Liver (tissue), 8 donors: ENCODE measurements at regions not wholly inside any gene's neighbourhood (a gene's known extent, or its start where the extent isn't known, plus 50 kb on each side); places are given as distances from the start of the nearest gene placed in this dataset.

Experiments
- DNase-seq: peaks from one replicate; pipeline ENCODE4 v3.0.0-alpha.2; 2017; ENCODE audit warnings: low spot score
- H3K27ac ChIP-seq, 2 donors: one replicate each; pipeline ENCODE4 v1.7.0; 2013; ENCODE audit warnings: inconsistent platforms in 2 of 2, low read length in 2 of 2, control low read depth in 1 of 2, low read depth in 1 of 2, mild to moderate bottlenecking in 1 of 2
- H3K27me3 ChIP-seq, 4 donors: one replicate each; pipeline versions ENCODE4 v1.6.1 to v1.7.0; 2013; ENCODE audit warnings: low read length in 3 of 4, inconsistent platforms in 1 of 4, mild to moderate bottlenecking in 1 of 4, moderate library complexity in 1 of 4; ENCODE audit not compliant: control insufficient read depth in 4 of 4, insufficient read depth in 4 of 4
- H3K36me3 ChIP-seq, 4 donors: one replicate each; pipeline versions ENCODE4 v1.6.1 to v1.7.0; 2013; ENCODE audit warnings: low read length in 3 of 4, mild to moderate bottlenecking in 3 of 4, low read depth in 1 of 4, moderate library complexity in 1 of 4; ENCODE audit not compliant: control insufficient read depth in 4 of 4, insufficient read depth in 3 of 4
- H3K4me1 ChIP-seq, 4 donors: one replicate each; pipeline versions ENCODE4 v1.6.1 to v1.7.0; 2013; ENCODE audit warnings: low read length in 3 of 4, mild to moderate bottlenecking in 3 of 4, moderate library complexity in 1 of 4; ENCODE audit not compliant: control insufficient read depth in 4 of 4, insufficient read depth in 4 of 4
- H3K4me3 ChIP-seq, 3 donors: one replicate each; pipeline versions ENCODE4 v1.6.1 to v1.7.0; 2013; ENCODE audit warnings: low read length in 3 of 3, control low read depth in 1 of 3, low read depth in 1 of 3, mild to moderate bottlenecking in 1 of 3
- H3K9ac ChIP-seq, 2 donors: one replicate each; pipeline ENCODE4 v1.7.0; 2013; ENCODE audit warnings: low read length in 2 of 2, mild to moderate bottlenecking in 2 of 2, moderate library complexity in 2 of 2, control low read depth in 1 of 2, low read depth in 1 of 2
- H3K9me3 ChIP-seq, 4 donors: one replicate each; pipeline versions ENCODE4 v1.6.1 to v1.7.0; 2013; ENCODE audit warnings: low read length in 3 of 4; ENCODE audit not compliant: control insufficient read depth in 4 of 4
- FOXA1 ChIP-seq: IDR thresholded peaks from 2 replicates; pipeline ENCODE4 v1.6.1; 2016; ENCODE audit warnings: antibody characterized with exemption
- FOXA2 ChIP-seq: IDR thresholded peaks from 2 replicates; pipeline ENCODE4 v1.6.1; 2016; ENCODE audit warnings: antibody characterized with exemption
- GABPA ChIP-seq, 2 donors: IDR thresholded peaks in 1 of 2; conservative IDR thresholded peaks in 1 of 2; 2 replicates each; pipeline ENCODE4 v1.6.1; 2016; ENCODE audit warnings: antibody characterized with exemption in 2 of 2, mild to moderate bottlenecking in 1 of 2, moderate library complexity in 1 of 2
- HNF4A ChIP-seq, 2 donors: conservative IDR thresholded peaks; 2 replicates each; pipeline ENCODE4 v1.6.1; 2016; ENCODE audit warnings: antibody characterized with exemption in 2 of 2, mild to moderate bottlenecking in 2 of 2
- HNF4G ChIP-seq: IDR thresholded peaks from 2 replicates; pipeline ENCODE4 v1.6.1; 2016; ENCODE audit warnings: antibody characterized with exemption
- JUND ChIP-seq, 2 donors: IDR thresholded peaks; 2 replicates each; pipeline ENCODE4 v1.6.1; 2016; ENCODE audit warnings: antibody characterized with exemption in 2 of 2
- NR2F2 ChIP-seq: IDR thresholded peaks from 2 replicates; pipeline ENCODE4 v1.6.1; 2016; ENCODE audit warnings: antibody characterized with exemption
- RAD21 ChIP-seq, 2 donors: IDR thresholded peaks; 2 replicates each; pipeline ENCODE4 v1.6.1; 2016; ENCODE audit warnings: antibody characterized with exemption in 2 of 2, mild to moderate bottlenecking in 2 of 2
- RXRA ChIP-seq, 2 donors: IDR thresholded peaks; 2 replicates each; pipeline ENCODE4 v1.6.1; 2017 to 2018; ENCODE audit warnings: antibody characterized with exemption in 2 of 2, mild to moderate bottlenecking in 1 of 2
- TAF1 ChIP-seq: conservative IDR thresholded peaks from 2 replicates; pipeline ENCODE4 v1.6.1; 2016; ENCODE audit warnings: antibody characterized with exemption, mild to moderate bottlenecking
- WGBS: extraction: QIAGEN DNeasy Blood & Tissue Kit; methylation state at CpG from one replicate; pipeline ENCODE4 v1.1.7; 2013; 5-methylcytosine and 5-hydroxymethylcytosine counted together
- TF ChIP-seq, protein P1 (sequence below): IDR thresholded peaks from 2 replicates; pipeline ENCODE4 v1.6.1; 2016; ENCODE audit warnings: antibody characterized with exemption
- TF ChIP-seq, protein P2 (sequence below): IDR thresholded peaks from 2 replicates; pipeline ENCODE4 v1.6.1; 2016; ENCODE audit warnings: antibody characterized with exemption
- TF ChIP-seq, protein P3 (sequence below): fragments of 150-350 bp; IDR thresholded peaks from 2 replicates; pipeline ENCODE4 v1.5.1; 2017; ENCODE audit warnings: improper control_type of control experiment, low read depth, low read length; ENCODE audit not compliant: missing input control
- TF ChIP-seq, protein P4 (sequence below): IDR thresholded peaks from 2 replicates; pipeline ENCODE4 v1.6.1; 2016; ENCODE audit warnings: antibody characterized with exemption
- donor health status: healthy.
- donor health status: healthy.
- donor health status: healthy.
- donor health status: healthy.
- donor health status: healthy.

DNA sequence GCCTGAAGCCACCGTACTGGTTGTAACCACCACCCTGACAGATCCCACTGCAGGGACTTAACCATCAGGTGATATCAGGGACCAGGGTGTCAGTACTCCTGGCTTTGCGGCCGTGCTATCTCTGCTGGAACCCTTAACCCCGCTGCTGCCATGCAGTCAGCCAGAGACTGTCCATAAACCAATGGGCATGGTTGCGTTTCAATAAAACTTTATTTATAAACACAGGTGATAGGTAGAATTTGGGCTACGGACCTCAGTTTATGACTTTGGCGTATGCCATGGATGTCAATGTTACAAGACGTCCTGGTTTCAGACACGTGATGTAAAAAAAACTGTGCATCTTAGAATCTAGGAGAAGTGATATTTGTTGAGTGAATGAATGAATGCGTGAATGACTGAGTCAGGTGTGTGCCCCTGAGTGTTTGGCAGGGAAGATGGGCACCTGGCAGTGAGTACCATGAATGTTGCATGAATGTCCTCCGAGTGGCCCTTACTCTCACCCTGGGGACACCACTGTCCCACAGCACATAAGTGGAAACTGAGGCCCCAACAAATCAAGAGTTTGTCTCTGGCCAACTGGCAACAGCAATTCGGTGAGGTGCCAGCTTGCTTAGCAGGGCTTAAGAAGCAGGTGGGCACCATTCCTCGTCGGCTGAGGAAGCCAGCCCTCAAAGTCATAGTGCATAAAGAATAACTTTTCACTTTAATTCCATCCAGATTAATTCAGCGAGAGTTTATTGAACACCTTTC lies 64.0 kb upstream of the APCDD1L start:
- Histone ChIP-seq H3K4me1 (no peaks in the 10 kb centered on the region), H3K9me3 (no peaks in the 10 kb centered on the region), H3K9ac (no peak overlapping the region), H3K27ac (no peak overlapping the region), H3K36me3 (no peaks in the 10 kb centered on the region), H3K27me3 (no peaks in the 10 kb centered on the region), H3K4me3 (no peak overlapping the region)
- TF ChIP-seq HNF4A (conservative IDR thresholded peaks at IDR 0.05) (no peak), FOXA2 (no peak), GABPA (IDR thresholded peaks at IDR 0.05 in 1 of 2, conservative IDR thresholded peaks at IDR 0.05 in 1 of 2) (no peak), RAD21 (IDR thresholded peaks at IDR 0.05) (no peak)
- WGBS = 83% methylated on average over 15 of the region's 15 CpGs
- DNase-seq = no peak

DNA sequence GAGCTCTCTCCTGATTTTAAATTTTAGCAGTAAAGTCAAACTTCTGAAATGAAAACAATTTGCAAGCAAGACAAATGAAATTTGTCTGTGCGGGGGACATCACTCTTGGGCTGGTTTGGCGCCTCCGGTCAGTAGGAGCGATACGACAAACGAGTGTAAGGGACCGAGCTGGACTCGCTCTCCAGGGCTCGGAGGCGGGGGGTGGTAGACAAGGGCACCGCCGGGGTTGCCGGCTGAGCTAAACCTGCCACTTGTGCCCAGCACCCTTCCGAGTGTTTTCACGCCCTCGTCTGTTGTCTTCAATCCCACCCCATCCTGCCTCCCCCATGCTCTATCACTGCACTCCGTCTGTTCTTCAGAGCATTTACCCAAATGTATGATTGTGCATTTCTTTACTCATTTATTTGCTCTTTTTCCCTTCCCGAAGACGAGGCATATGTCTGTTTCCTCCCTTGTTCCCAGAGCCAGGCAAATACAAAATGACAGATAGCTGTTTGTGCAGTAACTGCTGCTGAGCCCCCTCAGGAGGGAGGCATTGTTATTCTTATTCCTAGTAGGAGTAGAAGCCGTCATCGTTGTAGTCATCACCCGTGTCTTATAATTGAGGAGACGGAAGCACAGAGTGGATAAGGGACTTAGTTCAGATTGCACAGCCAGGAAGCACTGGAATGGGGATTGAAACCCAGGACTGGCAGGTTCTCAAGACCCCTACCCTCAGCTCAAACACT lies 62.8 kb upstream of the APCDD1L start:
- no peak for DNase-seq
- no peaks in the 10 kb centered on the region for H3K9me3 ChIP-seq
- no peak overlapping the region for H3K9ac ChIP-seq
- H3K4me3 ChIP-seq = no peak overlapping the region
- H3K27ac ChIP-seq = no peak overlapping the region
- 71% methylated on average over 23 of the region's 23 CpGs for WGBS
- no peak for TF ChIP-seq TAF1
- H3K4me1 ChIP-seq = no peaks in the 10 kb centered on the region
- no peaks in the 10 kb centered on the region for H3K27me3 ChIP-seq
- H3K36me3 ChIP-seq = no peaks in the 10 kb centered on the region

DNA sequence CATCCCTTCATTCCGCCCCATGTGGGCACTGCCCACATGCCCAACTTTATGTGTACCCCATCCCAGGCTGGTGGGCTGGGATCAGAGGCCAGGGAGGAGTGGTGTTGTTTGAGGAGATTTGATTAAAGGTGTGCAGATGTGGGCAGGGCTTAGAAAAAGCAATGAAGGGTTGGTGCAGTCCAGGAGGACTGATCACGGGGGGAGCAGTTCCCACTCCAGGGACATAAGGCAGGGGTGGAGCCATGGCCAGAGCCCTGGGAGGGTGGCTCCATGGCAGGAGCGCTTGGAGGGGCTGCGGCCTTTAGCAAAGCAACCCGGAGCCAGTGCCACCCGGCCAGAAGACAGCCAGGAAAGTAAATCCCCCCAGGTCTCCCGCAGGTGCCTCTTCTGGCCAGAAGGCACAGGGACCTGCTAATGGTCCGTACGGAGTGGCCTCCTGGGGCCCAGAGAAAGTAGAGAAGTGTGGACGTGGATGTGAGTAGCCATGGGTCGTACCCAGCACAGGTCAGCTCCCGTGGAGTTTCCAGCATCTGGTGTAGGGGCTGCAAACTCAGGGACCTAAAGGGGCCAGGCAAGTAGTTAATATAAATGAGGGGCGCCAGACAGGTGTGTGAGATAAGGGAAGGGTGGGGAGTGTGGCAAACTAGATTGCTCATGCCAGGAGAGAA lies 62.1 kb upstream of the APCDD1L start:
- H3K27ac ChIP-seq = no peak overlapping the region
- no peak overlapping the region for H3K4me3 ChIP-seq
- TF ChIP-seq, protein P1, sequence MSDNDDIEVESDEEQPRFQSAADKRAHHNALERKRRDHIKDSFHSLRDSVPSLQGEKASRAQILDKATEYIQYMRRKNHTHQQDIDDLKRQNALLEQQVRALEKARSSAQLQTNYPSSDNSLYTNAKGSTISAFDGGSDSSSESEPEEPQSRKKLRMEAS = no peak
- TF ChIP-seq NR2F2 (no peak), FOXA1 (no peak), TAF1 (no peak), JUND (IDR thresholded peaks at IDR 0.05) (no peak), HNF4G (no peak), RXRA (IDR thresholded peaks at IDR 0.05) (no peak), HNF4A (conservative IDR thresholded peaks at IDR 0.05) (no peak)
- TF ChIP-seq, protein P2, sequence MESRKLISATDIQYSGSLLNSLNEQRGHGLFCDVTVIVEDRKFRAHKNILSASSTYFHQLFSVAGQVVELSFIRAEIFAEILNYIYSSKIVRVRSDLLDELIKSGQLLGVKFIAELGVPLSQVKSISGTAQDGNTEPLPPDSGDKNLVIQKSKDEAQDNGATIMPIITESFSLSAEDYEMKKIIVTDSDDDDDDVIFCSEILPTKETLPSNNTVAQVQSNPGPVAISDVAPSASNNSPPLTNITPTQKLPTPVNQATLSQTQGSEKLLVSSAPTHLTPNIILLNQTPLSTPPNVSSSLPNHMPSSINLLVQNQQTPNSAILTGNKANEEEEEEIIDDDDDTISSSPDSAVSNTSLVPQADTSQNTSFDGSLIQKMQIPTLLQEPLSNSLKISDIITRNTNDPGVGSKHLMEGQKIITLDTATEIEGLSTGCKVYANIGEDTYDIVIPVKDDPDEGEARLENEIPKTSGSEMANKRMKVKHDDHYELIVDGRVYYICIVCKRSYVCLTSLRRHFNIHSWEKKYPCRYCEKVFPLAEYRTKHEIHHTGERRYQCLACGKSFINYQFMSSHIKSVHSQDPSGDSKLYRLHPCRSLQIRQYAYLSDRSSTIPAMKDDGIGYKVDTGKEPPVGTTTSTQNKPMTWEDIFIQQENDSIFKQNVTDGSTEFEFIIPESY = no peak
- TF ChIP-seq, protein P3, sequence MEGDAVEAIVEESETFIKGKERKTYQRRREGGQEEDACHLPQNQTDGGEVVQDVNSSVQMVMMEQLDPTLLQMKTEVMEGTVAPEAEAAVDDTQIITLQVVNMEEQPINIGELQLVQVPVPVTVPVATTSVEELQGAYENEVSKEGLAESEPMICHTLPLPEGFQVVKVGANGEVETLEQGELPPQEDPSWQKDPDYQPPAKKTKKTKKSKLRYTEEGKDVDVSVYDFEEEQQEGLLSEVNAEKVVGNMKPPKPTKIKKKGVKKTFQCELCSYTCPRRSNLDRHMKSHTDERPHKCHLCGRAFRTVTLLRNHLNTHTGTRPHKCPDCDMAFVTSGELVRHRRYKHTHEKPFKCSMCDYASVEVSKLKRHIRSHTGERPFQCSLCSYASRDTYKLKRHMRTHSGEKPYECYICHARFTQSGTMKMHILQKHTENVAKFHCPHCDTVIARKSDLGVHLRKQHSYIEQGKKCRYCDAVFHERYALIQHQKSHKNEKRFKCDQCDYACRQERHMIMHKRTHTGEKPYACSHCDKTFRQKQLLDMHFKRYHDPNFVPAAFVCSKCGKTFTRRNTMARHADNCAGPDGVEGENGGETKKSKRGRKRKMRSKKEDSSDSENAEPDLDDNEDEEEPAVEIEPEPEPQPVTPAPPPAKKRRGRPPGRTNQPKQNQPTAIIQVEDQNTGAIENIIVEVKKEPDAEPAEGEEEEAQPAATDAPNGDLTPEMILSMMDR = no peak
- TF ChIP-seq, protein P4, sequence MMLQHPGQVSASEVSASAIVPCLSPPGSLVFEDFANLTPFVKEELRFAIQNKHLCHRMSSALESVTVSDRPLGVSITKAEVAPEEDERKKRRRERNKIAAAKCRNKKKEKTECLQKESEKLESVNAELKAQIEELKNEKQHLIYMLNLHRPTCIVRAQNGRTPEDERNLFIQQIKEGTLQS = no peak
- H3K27me3 ChIP-seq = no peaks in the 10 kb centered on the region
- H3K9me3 ChIP-seq = no peaks in the 10 kb centered on the region
- DNase-seq = no peak
- no peaks in the 10 kb centered on the region for H3K4me1 ChIP-seq
- no peak overlapping the region for H3K9ac ChIP-seq
- no peaks in the 10 kb centered on the region for H3K36me3 ChIP-seq
- 82% methylated on average over 13 of the region's 13 CpGs for WGBS
